ENCODE measurements at regions not wholly inside any gene's neighbourhood (a gene's known extent, or its start where the extent isn't known, plus 50 kb on each side); places are given as distances from the start of the nearest gene placed in this dataset.
"Not testable (repeated sequence)": the region's sequence is repeated elsewhere in the genome, so short reads cannot be mapped to it uniquely, and the experiment has no call there.

- no peaks in the 10 kb centered on the region for H3K9me3 ChIP-seq (replicated peaks; ENCODE audit: low read length)
- no peak overlapping the region for H3K9ac ChIP-seq (ENCODE audit: low read depth, low read length)
- no peak overlapping the region for H3K4me2 ChIP-seq (ENCODE audit: low read length)
- H3K27me3 ChIP-seq (ENCODE audit: control insufficient read depth, insufficient read depth, low read length): no peaks in the 10 kb centered on the region
- no peak overlapping the region for H3K4me3 ChIP-seq (ENCODE audit: low read length)
- no peaks in the 10 kb centered on the region for H3K36me3 ChIP-seq (ENCODE audit: insufficient read depth, low read length)
- H3K4me1 ChIP-seq (ENCODE audit: control insufficient read depth, insufficient read depth, low read length): no peaks in the 10 kb centered on the region
Observed at GRCh38 chr4:13816472-13816871, 188.9 kb upstream of the BOD1L1 start.

GRCh38 chr4:13821522-13821921 lies 194.0 kb upstream of the BOD1L1 start:
- Histone ChIP-seq H3K9me3 (replicated peaks; ENCODE audit: low read length) (peaks cover 6% of the 10 kb centered on the region), H3K4me1 (ENCODE audit: control insufficient read depth, insufficient read depth, low read length) (no peaks in the 10 kb centered on the region), H3K9ac (ENCODE audit: low read depth, low read length) (no peak overlapping the region), H3K36me3 (ENCODE audit: insufficient read depth, low read length) (no peaks in the 10 kb centered on the region), H3K4me2 (ENCODE audit: low read length) (no peak overlapping the region), H3K4me3 (ENCODE audit: low read length) (no peak overlapping the region), H3K27me3 (ENCODE audit: control insufficient read depth, insufficient read depth, low read length) (no peaks in the 10 kb centered on the region)

- not testable (repeated sequence) for H3K9ac ChIP-seq (ENCODE audit: low read depth, low read length)
Observed at GRCh38 chr4:13825822-13826221, 198.3 kb upstream of the BOD1L1 start.

GRCh38 chr4:13829457-13829856 lies 201.9 kb upstream of the BOD1L1 start:
- no peaks in the 10 kb centered on the region for H3K9me3 ChIP-seq (replicated peaks; ENCODE audit: low read length)
- no peak overlapping the region for H3K4me3 ChIP-seq (ENCODE audit: low read length)
- H3K9ac ChIP-seq (ENCODE audit: low read depth, low read length): no peak overlapping the region
- no peaks in the 10 kb centered on the region for H3K27me3 ChIP-seq (ENCODE audit: control insufficient read depth, insufficient read depth, low read length)
- no peaks in the 10 kb centered on the region for H3K36me3 ChIP-seq (ENCODE audit: insufficient read depth, low read length)
- H3K4me2 ChIP-seq (ENCODE audit: low read length): no peak overlapping the region
- H3K4me1 ChIP-seq (ENCODE audit: control insufficient read depth, insufficient read depth, low read length): no peaks in the 10 kb centered on the region

More at GRCh38 chr4:13825822-13826221, 198.3 kb upstream of the BOD1L1 start:
- H3K9me3 ChIP-seq (replicated peaks; ENCODE audit: low read length); H3K36me3 ChIP-seq (ENCODE audit: insufficient read depth, low read length); H3K4me2 ChIP-seq (ENCODE audit: low read length); H3K27me3 ChIP-seq (ENCODE audit: control insufficient read depth, insufficient read depth, low read length); H3K4me3 ChIP-seq (ENCODE audit: low read length); H3K4me1 ChIP-seq (ENCODE audit: control insufficient read depth, insufficient read depth, low read length): not testable (repeated sequence)

- Histone ChIP-seq H3K9me3 (replicated peaks; ENCODE audit: low read length) (no peaks in the 10 kb centered on the region), H3K4me1 (ENCODE audit: control insufficient read depth, insufficient read depth, low read length) (no peaks in the 10 kb centered on the region), H3K4me3 (ENCODE audit: low read length) (no peak overlapping the region), H3K36me3 (ENCODE audit: insufficient read depth, low read length) (no peaks in the 10 kb centered on the region), H3K27me3 (ENCODE audit: control insufficient read depth, insufficient read depth, low read length) (no peaks in the 10 kb centered on the region), H3K9ac (ENCODE audit: low read depth, low read length) (no peak overlapping the region), H3K4me2 (ENCODE audit: low read length) (no peak overlapping the region)
Observed at GRCh38 chr4:13830449-13830848, 202.9 kb upstream of the BOD1L1 start.

- Histone ChIP-seq H3K27me3 (ENCODE audit: control insufficient read depth, insufficient read depth, low read length) (no peaks in the 10 kb centered on the region), H3K9me3 (replicated peaks; ENCODE audit: low read length) (no peaks in the 10 kb centered on the region), H3K4me2 (ENCODE audit: low read length) (no peak overlapping the region), H3K36me3 (ENCODE audit: insufficient read depth, low read length) (no peaks in the 10 kb centered on the region), H3K9ac (ENCODE audit: low read depth, low read length) (no peak overlapping the region), H3K4me1 (ENCODE audit: control insufficient read depth, insufficient read depth, low read length) (no peaks in the 10 kb centered on the region), H3K4me3 (ENCODE audit: low read length) (no peak overlapping the region)
Observed at GRCh38 chr4:13833171-13833804, 205.8 kb upstream of the BOD1L1 start.

GRCh38 chr4:13836946-13837912 lies 209.7 kb upstream of the BOD1L1 start:
- no peaks in the 10 kb centered on the region for H3K36me3 ChIP-seq (ENCODE audit: insufficient read depth, low read length)
- no peaks in the 10 kb centered on the region for H3K4me1 ChIP-seq (ENCODE audit: control insufficient read depth, insufficient read depth, low read length)
- no peaks in the 10 kb centered on the region for H3K27me3 ChIP-seq (ENCODE audit: control insufficient read depth, insufficient read depth, low read length)
- H3K4me2 ChIP-seq (ENCODE audit: low read length): no peak overlapping the region
- no peak overlapping the region for H3K4me3 ChIP-seq (ENCODE audit: low read length)
- H3K9me3 ChIP-seq (replicated peaks; ENCODE audit: low read length): no peaks in the 10 kb centered on the region
- H3K9ac ChIP-seq (ENCODE audit: low read depth, low read length): no peak overlapping the region

- Histone ChIP-seq H3K9me3 (replicated peaks; ENCODE audit: low read length) (no peaks in the 10 kb centered on the region), H3K4me3 (ENCODE audit: low read length) (no peak overlapping the region), H3K9ac (ENCODE audit: low read depth, low read length) (no peak overlapping the region), H3K27me3 (ENCODE audit: control insufficient read depth, insufficient read depth, low read length) (no peaks in the 10 kb centered on the region), H3K4me1 (ENCODE audit: control insufficient read depth, insufficient read depth, low read length) (no peaks in the 10 kb centered on the region), H3K4me2 (ENCODE audit: low read length) (no peak overlapping the region), H3K36me3 (ENCODE audit: insufficient read depth, low read length) (no peaks in the 10 kb centered on the region)
Observed at GRCh38 chr4:13840502-13841190, 213.1 kb upstream of the BOD1L1 start.

- Histone ChIP-seq H3K9me3 (replicated peaks; ENCODE audit: low read length) (no peaks in the 10 kb centered on the region), H3K27me3 (ENCODE audit: control insufficient read depth, insufficient read depth, low read length) (no peaks in the 10 kb centered on the region)
Observed at GRCh38 chr4:13844740-13845139, 217.2 kb upstream of the BOD1L1 start.

GRCh38 chr4:13849778-13850177 lies 222.3 kb upstream of the BOD1L1 start:
- no peak overlapping the region for H3K4me3 ChIP-seq (ENCODE audit: low read length)
- H3K9me3 ChIP-seq (replicated peaks; ENCODE audit: low read length): no peaks in the 10 kb centered on the region
- no peaks in the 10 kb centered on the region for H3K4me1 ChIP-seq (ENCODE audit: control insufficient read depth, insufficient read depth, low read length)
- no peak overlapping the region for H3K4me2 ChIP-seq (ENCODE audit: low read length)
- H3K9ac ChIP-seq (ENCODE audit: low read depth, low read length): no peak overlapping the region
- peaks cover 3% of the 10 kb centered on the region for H3K27me3 ChIP-seq (ENCODE audit: control insufficient read depth, insufficient read depth, low read length)
- no peaks in the 10 kb centered on the region for H3K36me3 ChIP-seq (ENCODE audit: insufficient read depth, low read length)

More at GRCh38 chr4:13844740-13845139, 217.2 kb upstream of the BOD1L1 start:
- Histone ChIP-seq H3K36me3 (ENCODE audit: insufficient read depth, low read length) (no peaks in the 10 kb centered on the region), H3K4me3 (ENCODE audit: low read length) (no peak overlapping the region), H3K4me2 (ENCODE audit: low read length) (no peak overlapping the region), H3K9ac (ENCODE audit: low read depth, low read length) (no peak overlapping the region), H3K4me1 (ENCODE audit: control insufficient read depth, insufficient read depth, low read length) (no peaks in the 10 kb centered on the region)

GRCh38 chr4:13851085-13851940 lies 223.8 kb upstream of the BOD1L1 start:
- Histone ChIP-seq H3K36me3 (ENCODE audit: insufficient read depth, low read length) (no peaks in the 10 kb centered on the region), H3K9me3 (replicated peaks; ENCODE audit: low read length) (no peaks in the 10 kb centered on the region), H3K4me2 (ENCODE audit: low read length) (no peak overlapping the region), H3K27me3 (ENCODE audit: control insufficient read depth, insufficient read depth, low read length) (peaks cover 3% of the 10 kb centered on the region), H3K4me3 (ENCODE audit: low read length) (no peak overlapping the region), H3K4me1 (ENCODE audit: control insufficient read depth, insufficient read depth, low read length) (no peaks in the 10 kb centered on the region), H3K9ac (ENCODE audit: low read depth, low read length) (no peak overlapping the region)
